OCI-LY1 (cell line): ENCODE measurements at regions not wholly inside any gene's neighbourhood (a gene's known extent, or its start where the extent isn't known, plus 50 kb on each side); places are given as distances from the start of the nearest gene placed in this dataset.
"Not testable (repeated sequence)": the region's sequence is repeated elsewhere in the genome, so short reads cannot be mapped to it uniquely, and the experiment has no call there.

ENCODE experiments used
- H2AFZ ChIP-seq: fragments of 200-600 bp; sonication (generic), shearing (Covaris generic); 2 replicates; pipeline ENCODE4 v1.6.0; 2014; ENCODE audit warnings: antibody characterized with exemption, mild to moderate bottlenecking, low read length
- H3F3A ChIP-seq: fragments of 200-600 bp; sonication (generic), shearing (Covaris generic); 2 replicates; pipeline ENCODE4 v1.6.0; 2014; ENCODE audit warnings: mild to moderate bottlenecking, antibody characterized with exemption, low read length, moderate library complexity; ENCODE audit not compliant: insufficient read depth
- H3K27ac ChIP-seq: fragments of 200-600 bp; sonication (generic); 2 replicates; pipeline ENCODE4 v1.5.1; 2014; ENCODE audit warnings: low read length, mixed run types, mild to moderate bottlenecking, low read depth; ENCODE audit not compliant: poor library complexity, severe bottlenecking
- H3K27me3 ChIP-seq: fragments of 200-600 bp; sonication (generic); 2 replicates; pipeline ENCODE4 v1.6.0; 2014; ENCODE audit warnings: antibody characterized with exemption, mild to moderate bottlenecking, low read length, moderate library complexity; ENCODE audit not compliant: insufficient read depth
- H3K36me3 ChIP-seq: fragments of 200-600 bp; sonication (generic); 2 replicates; pipeline ENCODE4 v1.6.1; 2014; ENCODE audit warnings: mild to moderate bottlenecking, antibody characterized with exemption, low read length, moderate library complexity, mixed read lengths; ENCODE audit not compliant: insufficient read depth
- H3K4me1 ChIP-seq: fragments of 200-600 bp; sonication (generic); 2 replicates; pipeline ENCODE4 v1.5.1; 2014; ENCODE audit warnings: mild to moderate bottlenecking, low read length, moderate library complexity; ENCODE audit not compliant: insufficient read depth, severe bottlenecking
- H3K4me2 ChIP-seq: fragments of 200-600 bp; sonication (generic), shearing (Covaris generic); 2 replicates; pipeline ENCODE4 v1.6.1; 2014; ENCODE audit warnings: low read length
- H3K4me3 ChIP-seq: fragments of 200-600 bp; sonication (generic); 2 replicates; pipeline ENCODE4 v1.5.1; 2014; ENCODE audit warnings: low read length, low read depth, mild to moderate bottlenecking, mixed read lengths; ENCODE audit not compliant: poor library complexity, severe bottlenecking
- H3K79me2 ChIP-seq: fragments of 200-600 bp; shearing (Covaris generic); 2 replicates; pipeline ENCODE4 v1.6.1; 2016; ENCODE audit warnings: mixed run types, low read length, mixed read lengths; ENCODE audit not compliant: insufficient read depth
- H3K9ac ChIP-seq: fragments of 200-600 bp; sonication (generic), shearing (Covaris generic); 2 replicates; pipeline ENCODE4 v1.6.1; 2014; ENCODE audit warnings: mild to moderate bottlenecking, low read length, mixed read lengths
- H3K9me2 ChIP-seq: fragments of 200-600 bp; sonication (generic), shearing (Covaris generic); 2 replicates; pipeline ENCODE4 v1.6.1; 2014; ENCODE audit warnings: low read depth, mild to moderate bottlenecking, low read length, mixed read lengths
- H3K9me3 ChIP-seq: fragments of 200-600 bp; shearing (Covaris generic); 2 replicates; pipeline ENCODE4 v1.6.1; 2014; ENCODE audit warnings: low read length, mixed read lengths
- H4K20me1 ChIP-seq: fragments of 200-600 bp; sonication (generic), shearing (Covaris generic); 2 replicates; pipeline ENCODE4 v1.6.0; 2016; ENCODE audit warnings: mild to moderate bottlenecking, low read length; ENCODE audit not compliant: insufficient read depth
- EZH2 ChIP-seq: fragments of 200-600 bp; sonication (generic), shearing (Covaris generic); IDR thresholded peaks from 2 replicates; pipeline ENCODE4 v1.8.0; 2017; ENCODE audit warnings: borderline replicate concordance, mixed run types, mild to moderate bottlenecking, antibody characterized with exemption, low read length, moderate library complexity, mixed read lengths
- TF ChIP-seq, protein P1 (sequence below): fragments of 200-600 bp; sonication (generic), shearing (Covaris generic); IDR thresholded peaks from 2 replicates; pipeline ENCODE4 v1.5.1; 2017; ENCODE audit warnings: mild to moderate bottlenecking, antibody characterized with exemption, low read length, moderate library complexity, mixed read lengths

DNA sequence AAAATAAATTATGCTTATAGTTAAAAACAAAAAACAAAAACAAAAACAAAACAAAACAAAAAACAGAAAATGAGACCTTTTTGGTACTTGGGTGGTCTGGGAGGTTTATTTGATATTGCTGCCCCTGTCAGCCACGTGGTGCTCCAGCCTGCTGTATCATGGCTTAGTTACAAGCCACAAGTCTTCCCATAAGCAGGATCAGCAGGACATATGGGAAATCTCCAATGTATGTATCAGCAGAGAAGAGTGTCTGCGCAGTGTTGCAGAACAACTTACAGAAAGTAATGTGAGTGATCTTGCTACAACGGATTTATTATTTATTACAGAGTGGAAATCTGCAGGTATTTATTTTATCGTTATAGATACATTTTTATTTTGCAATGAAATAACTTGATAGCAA lies 423.0 kb upstream of the TMPRSS15 start:
- Histone ChIP-seq H3K27me3 (no peaks in the 10 kb centered on the region), H3K9me3 (no peaks in the 10 kb centered on the region), H3K4me1 (no peaks in the 10 kb centered on the region), H3K9me2 (no peaks in the 10 kb centered on the region), H3K4me3 (no peak overlapping the region), H4K20me1 (no peaks in the 10 kb centered on the region), H3K4me2 (no peak overlapping the region), H3K27ac (no peak overlapping the region), H3K36me3 (no peaks in the 10 kb centered on the region), H3F3A (no peaks in the 10 kb centered on the region), H3K79me2 (no peaks in the 10 kb centered on the region), H2AFZ (no peak overlapping the region), H3K9ac (no peak overlapping the region)
- TF ChIP-seq EZH2: no peak
- TF ChIP-seq, protein P1, sequence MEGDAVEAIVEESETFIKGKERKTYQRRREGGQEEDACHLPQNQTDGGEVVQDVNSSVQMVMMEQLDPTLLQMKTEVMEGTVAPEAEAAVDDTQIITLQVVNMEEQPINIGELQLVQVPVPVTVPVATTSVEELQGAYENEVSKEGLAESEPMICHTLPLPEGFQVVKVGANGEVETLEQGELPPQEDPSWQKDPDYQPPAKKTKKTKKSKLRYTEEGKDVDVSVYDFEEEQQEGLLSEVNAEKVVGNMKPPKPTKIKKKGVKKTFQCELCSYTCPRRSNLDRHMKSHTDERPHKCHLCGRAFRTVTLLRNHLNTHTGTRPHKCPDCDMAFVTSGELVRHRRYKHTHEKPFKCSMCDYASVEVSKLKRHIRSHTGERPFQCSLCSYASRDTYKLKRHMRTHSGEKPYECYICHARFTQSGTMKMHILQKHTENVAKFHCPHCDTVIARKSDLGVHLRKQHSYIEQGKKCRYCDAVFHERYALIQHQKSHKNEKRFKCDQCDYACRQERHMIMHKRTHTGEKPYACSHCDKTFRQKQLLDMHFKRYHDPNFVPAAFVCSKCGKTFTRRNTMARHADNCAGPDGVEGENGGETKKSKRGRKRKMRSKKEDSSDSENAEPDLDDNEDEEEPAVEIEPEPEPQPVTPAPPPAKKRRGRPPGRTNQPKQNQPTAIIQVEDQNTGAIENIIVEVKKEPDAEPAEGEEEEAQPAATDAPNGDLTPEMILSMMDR: no peak

DNA sequence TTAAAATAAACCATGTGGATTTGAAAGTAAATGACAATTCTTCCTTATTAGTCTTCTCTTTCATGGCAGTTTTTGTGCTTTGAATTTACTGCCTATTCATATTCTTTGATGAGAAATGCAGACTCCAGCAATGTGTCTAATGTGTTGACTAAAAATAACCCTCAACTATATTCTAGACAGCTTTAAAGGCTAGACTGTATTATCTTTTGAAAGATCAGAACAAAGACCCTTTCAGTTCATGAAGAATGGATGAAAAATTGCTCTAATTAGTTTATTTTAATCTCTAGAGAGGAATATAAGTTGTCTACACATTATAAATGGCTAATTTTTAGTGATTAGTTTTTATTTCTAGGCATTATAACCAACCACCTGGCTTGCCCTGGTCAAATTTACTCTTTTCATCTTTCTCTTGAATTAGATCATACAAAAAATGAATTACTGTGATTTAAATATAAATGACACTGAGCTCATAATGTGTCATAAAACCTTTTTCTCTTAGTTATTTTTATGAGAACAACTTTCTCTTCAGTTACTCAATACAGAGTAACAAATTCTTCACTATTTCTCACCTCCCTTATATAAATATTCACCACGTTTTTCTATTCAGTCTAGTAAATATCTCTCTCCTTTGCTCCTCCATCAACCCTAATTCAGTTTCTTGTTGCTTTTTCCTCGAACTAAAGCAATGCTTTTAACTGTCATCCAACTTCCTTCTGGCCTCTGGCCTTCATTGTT lies 428.5 kb upstream of the TMPRSS15 start:
- Histone ChIP-seq H3K36me3 (no peaks in the 10 kb centered on the region), H3K79me2 (no peaks in the 10 kb centered on the region), H3K27ac (no peak overlapping the region), H3K4me2 (no peak overlapping the region), H3K9me2 (no peaks in the 10 kb centered on the region), H3K9ac (no peak overlapping the region), H3K4me1 (no peaks in the 10 kb centered on the region), H3K4me3 (no peak overlapping the region), H4K20me1 (no peaks in the 10 kb centered on the region), H3K27me3 (no peaks in the 10 kb centered on the region), H3K9me3 (no peaks in the 10 kb centered on the region), H2AFZ (no peak overlapping the region), H3F3A (no peaks in the 10 kb centered on the region)
- no peak for TF ChIP-seq EZH2

DNA sequence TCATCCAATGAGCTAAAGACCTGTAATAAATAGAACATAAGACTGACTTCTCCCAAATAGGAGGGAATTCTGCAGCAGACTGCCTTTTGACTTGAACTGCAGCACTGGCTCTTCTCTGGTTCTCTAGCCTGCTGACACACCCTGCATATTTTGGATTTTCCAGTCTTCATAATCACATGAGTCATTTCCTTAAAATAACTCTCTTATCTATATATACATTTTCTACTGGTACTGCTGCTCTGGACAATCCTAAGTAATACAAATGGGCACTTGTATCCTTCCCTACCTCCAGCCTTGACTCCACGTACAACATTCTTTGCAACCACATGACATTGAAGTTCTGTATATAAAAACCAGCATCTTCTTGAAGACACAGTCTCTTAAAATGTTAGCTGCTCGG lies 429.4 kb upstream of the TMPRSS15 start:
- no peak overlapping the region for H2AFZ ChIP-seq
- H3K9me2 ChIP-seq: no peaks in the 10 kb centered on the region
- H3K9me3 ChIP-seq: no peaks in the 10 kb centered on the region
- H3F3A ChIP-seq: no peaks in the 10 kb centered on the region
- no peaks in the 10 kb centered on the region for H3K36me3 ChIP-seq
- H3K4me2 ChIP-seq: no peak overlapping the region
- H4K20me1 ChIP-seq: no peaks in the 10 kb centered on the region
- no peak overlapping the region for H3K9ac ChIP-seq
- H3K4me3 ChIP-seq: no peak overlapping the region
- H3K27me3 ChIP-seq: no peaks in the 10 kb centered on the region
- H3K4me1 ChIP-seq: no peaks in the 10 kb centered on the region
- TF ChIP-seq, protein P1: no peak
- no peak for TF ChIP-seq EZH2
- no peaks in the 10 kb centered on the region for H3K79me2 ChIP-seq
- H3K27ac ChIP-seq: no peak overlapping the region

- not testable (repeated sequence) for H3F3A ChIP-seq, H3K79me2 ChIP-seq, H3K9me2 ChIP-seq, H3K27ac ChIP-seq, H3K36me3 ChIP-seq, H3K9me3 ChIP-seq, H2AFZ ChIP-seq, H3K4me1 ChIP-seq, H3K27me3 ChIP-seq, H4K20me1 ChIP-seq, H3K9ac ChIP-seq, H3K4me3 ChIP-seq, H3K4me2 ChIP-seq
Measured at GRCh38 chr21:18834121-18834520, 430.5 kb upstream of the TMPRSS15 start.
